Esophagus muscularis mucosa (tissue), 4 donors: ENCODE measurements at regions not wholly inside any gene's neighbourhood (a gene's known extent, or its start where the extent isn't known, plus 50 kb on each side); places are given as distances from the start of the nearest gene placed in this dataset.

Experiments used
- CTCF ChIP-seq, 3 experiments: fragments of 200-600 bp in 2 of 3; fragments of 450-650 bp in 1 of 3; sonication (generic) in 2 of 3; IDR thresholded peaks; one replicate each; pipeline ENCODE4 v1.5.1; 2017 to 2019; ENCODE audit warnings: antibody characterized with exemption in 3 of 3, mild to moderate bottlenecking in 2 of 3, moderate library complexity in 1 of 3
- EP300 ChIP-seq: sonication (generic); formaldehyde crosslinking; IDR thresholded peaks from one replicate; pipeline ENCODE4 v1.6.1; 2017; ENCODE audit warnings: antibody characterized with exemption
- POLR2A ChIP-seq: fragments of 450-650 bp; IDR thresholded peaks from one replicate; pipeline ENCODE4 v1.6.1; 2017; ENCODE audit warnings: antibody characterized with exemption, moderate library complexity, mild to moderate bottlenecking, low read depth
- POLR2AphosphoS5 ChIP-seq, 2 donors: sonication (generic); formaldehyde crosslinking; IDR thresholded peaks; one replicate each; pipeline ENCODE4 v1.6.1; 2017; ENCODE audit warnings: antibody characterized with exemption in 2 of 2

DNA sequence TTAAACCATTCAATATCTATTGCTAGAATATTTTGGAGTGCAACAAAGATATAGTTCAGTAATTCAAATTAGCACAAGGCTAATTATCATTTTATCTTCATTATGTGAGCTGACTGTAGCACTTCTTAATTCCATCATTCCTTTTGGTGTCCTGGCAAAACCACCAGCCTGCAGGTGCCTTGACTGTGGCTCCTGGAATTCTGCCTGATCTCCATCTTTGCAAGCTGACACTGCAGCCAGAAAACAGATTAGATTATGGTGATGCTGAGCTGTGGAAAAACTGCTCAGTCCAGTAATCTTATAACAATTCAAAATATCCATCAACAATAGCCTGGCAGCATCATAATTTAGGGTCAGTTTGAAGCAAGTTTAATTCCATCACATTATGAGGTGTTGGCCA lies 919.5 kb downstream of the DTWD2 start:
- TF ChIP-seq CTCF (IDR thresholded peaks at IDR 0.05) (no peak), EP300 (no peak), POLR2A (no peak), POLR2AphosphoS5 (IDR thresholded peaks at IDR 0.05) (no peak)
